Endothelial cell (in vitro differentiated cells): ENCODE measurements at regions not wholly inside any gene's neighbourhood (a gene's known extent, or its start where the extent isn't known, plus 50 kb on each side); places are given as distances from the start of the nearest gene placed in this dataset.

Experiments used
- DNase-seq: peaks from one replicate; pipeline ENCODE4 v3.0.0; 2021; ENCODE audit warnings: low spot score
- H3K27ac Mint-ChIP-seq: one replicate; pipeline ENCODE4 v1.8.0; 2021; ENCODE audit warnings: mixed read lengths, inconsistent platforms; ENCODE audit not compliant: unreplicated experiment
- H3K27me3 Mint-ChIP-seq: one replicate; pipeline ENCODE4 v1.8.0; 2021; ENCODE audit warnings: mild to moderate bottlenecking, moderate library complexity, mixed read lengths, inconsistent platforms; ENCODE audit not compliant: unreplicated experiment
- H3K36me3 Mint-ChIP-seq: one replicate; pipeline ENCODE4 v1.8.0; 2021; ENCODE audit warnings: mild to moderate bottlenecking, low read depth, mixed read lengths, inconsistent platforms; ENCODE audit not compliant: unreplicated experiment
- H3K4me1 Mint-ChIP-seq: one replicate; pipeline ENCODE4 v1.8.0; 2021; ENCODE audit warnings: mild to moderate bottlenecking, mixed read lengths, inconsistent platforms; ENCODE audit not compliant: unreplicated experiment
- H3K4me3 Mint-ChIP-seq: one replicate; pipeline ENCODE4 v1.8.0; 2021; ENCODE audit warnings: mild to moderate bottlenecking, mixed read lengths, inconsistent platforms; ENCODE audit not compliant: unreplicated experiment
- H3K9me3 Mint-ChIP-seq: one replicate; pipeline ENCODE4 v1.8.0; 2021; ENCODE audit warnings: mixed read lengths, inconsistent platforms; ENCODE audit not compliant: unreplicated experiment
- TF ChIP-seq, protein P1 (sequence below): fragments of 200-600 bp; sonication (generic); IDR thresholded peaks from one replicate; pipeline ENCODE4 v1.5.0; 2021; ENCODE audit warnings: antibody characterized with exemption; ENCODE audit not compliant: unreplicated experiment

GRCh38 chr22:44407987-44408828 lies 89.8 kb downstream of the RTL6 start:
- peaks cover 7% of the 10 kb centered on the region for H3K27me3 Mint-ChIP-seq
- no peaks in the 10 kb centered on the region for H3K9me3 Mint-ChIP-seq
- DNase-seq = no peak
- no peaks in the 10 kb centered on the region for H3K36me3 Mint-ChIP-seq
- TF ChIP-seq, protein P1, sequence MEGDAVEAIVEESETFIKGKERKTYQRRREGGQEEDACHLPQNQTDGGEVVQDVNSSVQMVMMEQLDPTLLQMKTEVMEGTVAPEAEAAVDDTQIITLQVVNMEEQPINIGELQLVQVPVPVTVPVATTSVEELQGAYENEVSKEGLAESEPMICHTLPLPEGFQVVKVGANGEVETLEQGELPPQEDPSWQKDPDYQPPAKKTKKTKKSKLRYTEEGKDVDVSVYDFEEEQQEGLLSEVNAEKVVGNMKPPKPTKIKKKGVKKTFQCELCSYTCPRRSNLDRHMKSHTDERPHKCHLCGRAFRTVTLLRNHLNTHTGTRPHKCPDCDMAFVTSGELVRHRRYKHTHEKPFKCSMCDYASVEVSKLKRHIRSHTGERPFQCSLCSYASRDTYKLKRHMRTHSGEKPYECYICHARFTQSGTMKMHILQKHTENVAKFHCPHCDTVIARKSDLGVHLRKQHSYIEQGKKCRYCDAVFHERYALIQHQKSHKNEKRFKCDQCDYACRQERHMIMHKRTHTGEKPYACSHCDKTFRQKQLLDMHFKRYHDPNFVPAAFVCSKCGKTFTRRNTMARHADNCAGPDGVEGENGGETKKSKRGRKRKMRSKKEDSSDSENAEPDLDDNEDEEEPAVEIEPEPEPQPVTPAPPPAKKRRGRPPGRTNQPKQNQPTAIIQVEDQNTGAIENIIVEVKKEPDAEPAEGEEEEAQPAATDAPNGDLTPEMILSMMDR = no peak
- H3K4me1 Mint-ChIP-seq = peaks cover 5% of the 10 kb centered on the region
- no peak overlapping the region for H3K27ac Mint-ChIP-seq
- no peak overlapping the region for H3K4me3 Mint-ChIP-seq

DNA sequence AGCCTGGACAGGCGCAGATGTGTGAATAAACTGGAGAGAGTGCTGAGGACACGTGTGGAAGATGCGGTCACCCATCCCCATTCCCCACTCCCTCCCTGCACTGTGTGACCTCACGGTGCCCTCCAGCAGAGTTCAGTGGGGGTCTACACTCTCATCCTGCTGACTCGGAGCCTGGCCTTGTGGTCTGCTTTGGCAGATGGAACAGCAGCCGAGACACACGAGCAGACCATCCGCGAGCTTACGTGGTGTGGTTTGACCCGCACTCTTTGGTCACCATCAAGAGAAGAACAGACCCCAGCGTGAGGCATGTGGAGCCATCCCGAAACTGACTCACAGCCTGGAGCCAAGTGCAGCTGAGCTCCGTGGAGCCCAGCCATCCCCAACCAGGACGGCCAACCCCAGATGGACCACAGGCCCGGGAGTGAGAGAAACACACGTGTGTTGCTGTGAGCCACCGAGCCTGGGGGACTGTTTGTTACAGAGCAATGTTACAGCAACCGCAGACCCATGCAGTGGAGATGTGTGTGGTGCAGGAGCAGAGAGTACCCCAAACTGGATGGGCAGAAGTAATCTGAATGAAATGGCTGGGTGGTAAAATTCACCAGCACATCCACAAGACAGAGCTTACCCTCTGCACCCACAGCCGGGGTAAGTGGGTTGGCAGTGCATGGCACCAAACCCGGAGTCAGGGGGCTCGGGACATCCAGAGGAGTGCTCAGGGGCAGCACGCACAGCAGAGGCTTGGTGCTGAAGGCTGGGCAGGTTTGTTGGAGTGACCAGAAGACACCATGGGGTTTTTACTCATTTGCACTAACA lies 90.7 kb downstream of the RTL6 start:
- Mint-ChIP-seq H3K36me3 (no peaks in the 10 kb centered on the region), H3K27me3 (peaks cover 5% of the 10 kb centered on the region), H3K4me1 (peaks cover 5% of the 10 kb centered on the region), H3K9me3 (no peaks in the 10 kb centered on the region), H3K4me3 (no peak overlapping the region), H3K27ac (no peak overlapping the region)
- TF ChIP-seq, protein P1 = no peak
- DNase-seq = no peak

DNA sequence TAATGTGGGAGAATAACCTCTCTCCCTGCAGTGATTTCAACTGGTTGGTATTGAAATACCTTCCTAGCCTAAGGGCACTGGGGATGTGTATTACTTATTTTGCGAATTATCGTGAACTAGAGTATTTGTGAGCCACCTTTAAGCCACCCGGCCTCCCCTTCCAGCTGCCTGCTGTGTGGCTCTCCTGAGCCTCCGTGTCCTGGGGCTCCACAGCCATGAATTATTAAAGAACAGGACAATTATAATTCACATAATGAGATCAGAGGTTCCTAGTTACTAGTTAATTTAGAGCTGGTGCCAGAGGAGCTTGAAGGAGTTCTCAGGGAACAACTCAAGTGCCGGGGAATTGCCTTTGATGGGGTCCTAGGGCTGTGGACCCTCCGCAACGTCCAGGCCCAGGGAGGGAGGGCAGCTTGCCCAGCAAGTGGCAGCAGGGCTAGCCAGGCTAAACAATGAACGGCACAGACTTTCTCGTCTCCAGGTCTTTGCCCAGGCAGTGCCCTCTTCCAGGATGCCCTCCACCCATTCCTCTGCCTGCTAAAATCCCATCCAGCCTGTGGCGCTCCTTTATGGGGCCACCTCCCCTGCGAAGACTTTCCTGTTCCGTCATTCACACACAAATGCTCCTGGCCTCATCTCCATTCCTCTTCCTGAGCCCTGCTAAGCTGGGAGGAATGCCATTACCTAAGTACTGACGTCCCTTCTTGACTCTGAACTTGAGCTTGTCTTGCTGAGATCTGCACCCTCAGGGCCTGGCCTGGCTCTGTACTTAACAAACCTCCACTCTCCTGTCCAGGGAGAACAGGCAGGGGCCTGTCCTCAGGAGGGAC lies 91.5 kb downstream of the RTL6 start:
- H3K36me3 Mint-ChIP-seq = no peaks in the 10 kb centered on the region
- no peak for DNase-seq
- peaks cover 5% of the 10 kb centered on the region for H3K4me1 Mint-ChIP-seq
- H3K9me3 Mint-ChIP-seq = no peaks in the 10 kb centered on the region
- TF ChIP-seq, protein P1 = no peak
- no peak overlapping the region for H3K27ac Mint-ChIP-seq
- H3K4me3 Mint-ChIP-seq = no peak overlapping the region
- peaks cover 5% of the 10 kb centered on the region for H3K27me3 Mint-ChIP-seq

- H3K4me1 Mint-ChIP-seq = peaks cover 5% of the 10 kb centered on the region
- TF ChIP-seq, protein P1 = no peak
- no peak overlapping the region for H3K27ac Mint-ChIP-seq
- H3K4me3 Mint-ChIP-seq = no peak overlapping the region
- H3K9me3 Mint-ChIP-seq = no peaks in the 10 kb centered on the region
- no peaks in the 10 kb centered on the region for H3K36me3 Mint-ChIP-seq
- H3K27me3 Mint-ChIP-seq = peaks cover 5% of the 10 kb centered on the region
- no peak for DNase-seq
Measured at GRCh38 chr22:44405661-44406060, 92.4 kb downstream of the RTL6 start.
